HepG2 (cell line): ENCODE measurements at regions not wholly inside any gene's neighbourhood (a gene's known extent, or its start where the extent isn't known, plus 50 kb on each side); places are given as distances from the start of the nearest gene placed in this dataset.

ENCODE experiments used
- ASH2L ChIP-seq: fragments of 300-600, 200-600 bp; sonication (generic); IDR thresholded peaks from 2 replicates; pipeline ENCODE4 v1.7.0; 2017; ENCODE audit warnings: low read depth, mild to moderate bottlenecking, moderate library complexity, mixed read lengths, low read length; ENCODE audit not compliant: insufficient read length
- CREM ChIP-seq, 2 experiments: sonication (generic) in 1 of 2; formaldehyde crosslinking in 1 of 2; IDR thresholded peaks; 2 replicates each; pipeline versions ENCODE4 v1.4.0 to v1.6.1; 2016 to 2020; ENCODE audit warnings: antibody characterized with exemption in 1 of 2, mild to moderate bottlenecking in 1 of 2, missing genetic modification reagents in 1 of 2
- CTCF ChIP-seq: sonication (generic); formaldehyde crosslinking; IDR thresholded peaks from 2 replicates; pipeline ENCODE4 v1.5.0; 2020; ENCODE audit warnings: mild to moderate bottlenecking, missing genetic modification reagents, moderate library complexity
- HDAC6 ChIP-seq: fragments of 200-600 bp; sonication (generic); IDR thresholded peaks from 2 replicates; pipeline ENCODE4 v1.7.0; 2017; ENCODE audit warnings: mild to moderate bottlenecking, antibody characterized with exemption, low read length, low read depth
- MATR3 ChIP-seq: sonication (generic); formaldehyde crosslinking; IDR thresholded peaks from 2 replicates; pipeline ENCODE4 v1.4.0; 2020; ENCODE audit warnings: missing genetic modification reagents
- REST ChIP-seq, 2 experiments: IDR thresholded peaks; 2 replicates each; pipeline ENCODE4 v1.6.1; 2011 to 2012; ENCODE audit warnings: low read length in 2 of 2, borderline replicate concordance in 1 of 2, low read depth in 1 of 2, mild to moderate bottlenecking in 1 of 2, moderate library complexity in 1 of 2
- TCF7 ChIP-seq: sonication (generic); IDR thresholded peaks from 2 replicates; pipeline ENCODE4 v1.6.1; 2016; ENCODE audit warnings: antibody characterized with exemption, low read depth
- ZNF510 ChIP-seq: sonication (generic); formaldehyde crosslinking; IDR thresholded peaks from 2 replicates; pipeline ENCODE4 v1.4.0; 2020; ENCODE audit warnings: low read depth, mild to moderate bottlenecking, missing genetic modification reagents
- ZZZ3 ChIP-seq: sonication (generic); formaldehyde crosslinking; IDR thresholded peaks from 2 replicates; pipeline ENCODE4 v1.4.0; 2020; ENCODE audit warnings: missing genetic modification reagents, mild to moderate bottlenecking, borderline replicate concordance
- TF ChIP-seq, protein P1 (sequence below): sonication (generic); formaldehyde crosslinking; IDR thresholded peaks from 2 replicates; pipeline ENCODE4 v1.5.1; 2020; ENCODE audit warnings: mild to moderate bottlenecking, missing genetic modification reagents

GRCh38 chr3:30343067-30343831 lies 263.2 kb upstream of the TGFBR2 start:
- TF ChIP-seq CREM (IDR thresholded peaks at IDR 0.05): no peak
- TF ChIP-seq CREM (CRISPR knock-in tag; IDR thresholded peaks at IDR 0.05): no peak
- no peak for TF ChIP-seq ZZZ3 (CRISPR knock-in tag)
- TF ChIP-seq, protein P1, sequence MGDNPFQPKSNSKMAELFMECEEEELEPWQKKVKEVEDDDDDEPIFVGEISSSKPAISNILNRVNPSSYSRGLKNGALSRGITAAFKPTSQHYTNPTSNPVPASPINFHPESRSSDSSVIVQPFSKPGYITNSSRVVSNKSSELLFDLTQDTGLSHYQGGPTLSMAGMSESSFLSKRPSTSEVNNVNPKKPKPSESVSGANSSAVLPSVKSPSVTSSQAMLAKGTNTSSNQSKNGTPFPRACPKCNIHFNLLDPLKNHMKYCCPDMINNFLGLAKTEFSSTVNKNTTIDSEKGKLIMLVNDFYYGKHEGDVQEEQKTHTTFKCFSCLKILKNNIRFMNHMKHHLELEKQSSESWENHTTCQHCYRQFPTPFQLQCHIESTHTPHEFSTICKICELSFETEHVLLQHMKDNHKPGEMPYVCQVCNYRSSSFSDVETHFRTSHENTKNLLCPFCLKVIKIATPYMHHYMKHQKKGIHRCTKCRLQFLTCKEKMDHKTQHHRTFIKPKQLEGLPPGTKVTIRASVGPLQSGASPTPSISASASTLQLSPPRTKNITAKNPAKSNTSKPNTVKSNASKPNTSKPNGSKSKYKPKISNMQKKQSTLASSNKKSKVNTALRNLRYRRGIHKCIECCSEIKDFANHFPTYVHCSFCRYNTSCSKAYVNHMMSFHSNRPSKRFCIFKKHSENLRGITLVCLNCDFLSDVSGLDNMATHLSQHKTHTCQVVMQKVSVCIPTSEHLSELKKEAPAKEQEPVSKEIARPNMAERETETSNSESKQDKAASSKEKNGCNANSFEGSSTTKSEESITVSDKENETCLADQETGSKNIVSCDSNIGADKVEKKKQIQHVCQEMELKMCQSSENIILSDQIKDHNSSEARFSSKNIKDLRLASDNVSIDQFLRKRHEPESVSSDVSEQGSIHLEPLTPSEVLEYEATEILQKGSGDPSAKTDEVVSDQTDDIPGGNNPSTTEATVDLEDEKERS: no peak
- TF ChIP-seq TCF7: no peak
- no peak for TF ChIP-seq REST (IDR thresholded peaks at IDR 0.05; ENCODE audit: borderline replicate concordance in 1 of 2, low read depth in 1 of 2, low read length in 2 of 2)
- TF ChIP-seq HDAC6: no peak
- TF ChIP-seq MATR3 (CRISPR knock-in tag): no peak
- no peak for TF ChIP-seq CTCF (CRISPR knock-in tag)
- no peak for TF ChIP-seq ASH2L
- no peak for TF ChIP-seq ZNF510
